GM12878 (cell line): ENCODE measurements at regions not wholly inside any gene's neighbourhood (a gene's known extent, or its start where the extent isn't known, plus 50 kb on each side); places are given as distances from the start of the nearest gene placed in this dataset.

ENCODE experiments used
- ATAC-seq: fragments of 200-7000 bp; cut with Tn5 transposase; 3 replicates; pipeline ENCODE4 v1.9.1; 2020; ENCODE audit warnings: mild to moderate bottlenecking, moderate library complexity
- BruUV-seq: library from RNA; stranded (reverse); fragments of 400-500 nt; replicated peaks from 2 replicates; lab custom pipeline; 2021; lab: Mats Ljungman, UMichigan
- CTCF ChIA-PET: fragments of 300-600 bp; sonication (Branson Sonifier 250); formaldehyde crosslinking; extraction: SDS; loops from one replicate; lab custom pipeline; 2021; ENCODE audit warnings: inconsistent platforms; lab: Yijun Ruan, JAX
- POLR2A ChIA-PET: fragments of 350-600 bp; formaldehyde crosslinking; extraction: SDS; loops from one replicate; lab custom pipeline; 2021; ENCODE audit warnings: inconsistent platforms; lab: Charles Lee
- RAD21 ChIA-PET: fragments of 300-600 bp; sonication (Branson Sonifier 250); formaldehyde crosslinking; loops from one replicate; lab custom pipeline; 2023; ENCODE audit warnings: antibody characterized with exemption; ENCODE audit not compliant: unreplicated experiment; lab: Charles Lee
- SMC1A ChIA-PET: fragments of 300-600 bp; sonication (Branson Sonifier 250); formaldehyde crosslinking; loops from one replicate; lab custom pipeline; 2023; ENCODE audit not compliant: unreplicated experiment, uncharacterized antibody; lab: Charles Lee
- DNase-seq: peaks from one replicate; pipeline ENCODE4 v3.0.0-alpha.2; 2011; ENCODE audit warnings: low read depth, low spot score
- FAIRE-seq: peaks from 3 replicates; lab custom pipeline; 2011; peaks lifted over from hg19 to GRCh38; lab: Jason Lieb, UNC
- H2AFZ ChIP-seq: 2 replicates; pipeline ENCODE4 v1.6.0; 2011; ENCODE audit warnings: low read depth, low read length, control low read depth; ENCODE audit not compliant: control insufficient read depth
- H3K27ac ChIP-seq: 2 replicates; pipeline ENCODE4 v1.5.1; 2011; ENCODE audit warnings: control low read depth; ENCODE audit not compliant: control insufficient read depth, insufficient read depth
- H3K27me3 ChIP-seq, 2 experiments: replicated peaks in 1 of 2; 2 replicates each; pipeline versions ENCODE4 v1.6.0 to v1.6.1; 2011; ENCODE audit warnings: low read length in 1 of 2; ENCODE audit not compliant: control insufficient read depth in 2 of 2, insufficient read depth in 2 of 2
- H3K36me3 ChIP-seq, 2 experiments: 2 replicates each; pipeline ENCODE4 v1.5.1; 2011; ENCODE audit warnings: low read length in 1 of 2; ENCODE audit not compliant: control insufficient read depth in 2 of 2, insufficient read depth in 2 of 2
- H3K4me1 ChIP-seq: 2 replicates; pipeline ENCODE4 v1.6.1; 2011; ENCODE audit warnings: mild to moderate bottlenecking, low read length, moderate library complexity, mixed read lengths; ENCODE audit not compliant: control insufficient read depth, insufficient read depth
- H3K4me2 ChIP-seq: 2 replicates; pipeline ENCODE4 v1.6.0; 2011; ENCODE audit warnings: control low read depth; ENCODE audit not compliant: control insufficient read depth, insufficient read depth
- H3K4me3 ChIP-seq: fragments of 200-600 bp; sonication (generic); 2 replicates; pipeline ENCODE4 v1.5.1; 2016
- H3K79me2 ChIP-seq: 2 replicates; pipeline ENCODE4 v1.6.0; 2011; ENCODE audit warnings: low read length; ENCODE audit not compliant: control insufficient read depth, insufficient read depth
- H3K9ac ChIP-seq: 2 replicates; pipeline ENCODE4 v1.8.0; 2011; ENCODE audit warnings: low read length, control low read depth, mixed read lengths; ENCODE audit not compliant: control insufficient read depth, insufficient read depth
- H3K9me3 ChIP-seq: replicated peaks from 3 replicates; pipeline ENCODE4 v1.5.1; 2011; ENCODE audit warnings: mild to moderate bottlenecking, low read length; ENCODE audit not compliant: control insufficient read depth, insufficient read depth
- H4K20me1 ChIP-seq: 2 replicates; pipeline ENCODE4 v1.6.0; 2011; ENCODE audit not compliant: control insufficient read depth, insufficient read depth
- RAD21 ChIP-seq: IDR thresholded peaks from 2 replicates; pipeline ENCODE4 v1.6.1; 2011; ENCODE audit warnings: mild to moderate bottlenecking, low read depth, low read length, moderate library complexity; ENCODE audit not compliant: insufficient read depth
- STAT1 ChIP-seq: fragments of 450-650 bp; conservative IDR thresholded peaks from 2 replicates; pipeline ENCODE4 v1.6.1; 2014; ENCODE audit warnings: antibody characterized with exemption, mild to moderate bottlenecking
- WGBS: methylation state at CpG from one replicate; pipeline ENCODE4 v1.1.6; 2016; ENCODE audit warnings: low lambda C conversion rate; ENCODE audit not compliant: insufficient replicate concordance, insufficient coverage; ENCODE audit errors: missing lambda C conversion rate; 5-methylcytosine and 5-hydroxymethylcytosine counted together
- in situ Hi-C: fragments of 300-500 bp; cut with MboI; formaldehyde crosslinking; loops from 9 replicates; pipeline ENCODE4 v1.14.3; 2018; ENCODE audit warnings: mixed read lengths
- intact Hi-C: fragments of 100-400 bp; cut with micrococcal nuclease; formaldehyde crosslinking; loops from one replicate; pipeline ENCODE4 v1.14.2; 2022; ENCODE audit not compliant: unreplicated experiment
- TF ChIP-seq, protein P1 (sequence below): fragments of 450-650 bp; formaldehyde crosslinking; IDR thresholded peaks from 2 replicates; pipeline ENCODE4 v1.4.0; 2022; ENCODE audit warnings: mild to moderate bottlenecking, moderate library complexity
- TF ChIP-seq, protein P2 (sequence below): fragments of 450-650 bp; conservative IDR thresholded peaks from 2 replicates; pipeline ENCODE4 v1.6.1; 2017; ENCODE audit warnings: mild to moderate bottlenecking, moderate library complexity

DNA sequence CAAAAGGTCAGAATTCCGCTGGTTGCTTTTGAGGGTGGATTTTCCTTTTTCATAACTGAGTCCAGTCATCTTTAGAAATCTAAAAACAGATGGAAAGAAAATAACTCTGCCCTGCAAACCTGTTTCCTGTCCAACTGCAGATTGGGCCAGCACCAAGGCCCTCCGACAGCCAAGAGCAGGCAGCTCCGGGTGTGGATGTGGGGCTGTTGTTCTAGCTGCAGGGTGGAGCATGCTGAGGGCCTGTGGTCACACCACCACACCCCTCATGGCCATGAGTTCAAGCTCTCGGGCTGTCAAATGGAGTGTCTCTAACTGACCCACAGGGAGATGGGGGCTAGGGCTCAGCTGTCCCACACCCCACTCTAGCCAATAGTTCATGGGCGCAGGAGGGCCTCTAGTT, 69.3 kb upstream of the BZW1 start:
- Histone ChIP-seq H3K27ac (no peak overlapping the region), H3K4me3 (no peak overlapping the region), H3K4me2 (no peak overlapping the region), H3K4me1 (no peaks in the 10 kb centered on the region), H3K9me3 (no peaks in the 10 kb centered on the region), H3K9ac (no peak overlapping the region), H3K27me3 (no peaks in the 10 kb centered on the region; a peak in 2 of 4 replicates), H4K20me1 (no peaks in the 10 kb centered on the region), H3K36me3 (no peaks in the 10 kb centered on the region), H2AFZ (no peak overlapping the region), H3K79me2 (no peaks in the 10 kb centered on the region)
- BruUV-seq = no TSS peak
- FAIRE-seq (no peak), DNase-seq (no peak), ATAC-seq (no peak)
- TF ChIP-seq, protein P1, sequence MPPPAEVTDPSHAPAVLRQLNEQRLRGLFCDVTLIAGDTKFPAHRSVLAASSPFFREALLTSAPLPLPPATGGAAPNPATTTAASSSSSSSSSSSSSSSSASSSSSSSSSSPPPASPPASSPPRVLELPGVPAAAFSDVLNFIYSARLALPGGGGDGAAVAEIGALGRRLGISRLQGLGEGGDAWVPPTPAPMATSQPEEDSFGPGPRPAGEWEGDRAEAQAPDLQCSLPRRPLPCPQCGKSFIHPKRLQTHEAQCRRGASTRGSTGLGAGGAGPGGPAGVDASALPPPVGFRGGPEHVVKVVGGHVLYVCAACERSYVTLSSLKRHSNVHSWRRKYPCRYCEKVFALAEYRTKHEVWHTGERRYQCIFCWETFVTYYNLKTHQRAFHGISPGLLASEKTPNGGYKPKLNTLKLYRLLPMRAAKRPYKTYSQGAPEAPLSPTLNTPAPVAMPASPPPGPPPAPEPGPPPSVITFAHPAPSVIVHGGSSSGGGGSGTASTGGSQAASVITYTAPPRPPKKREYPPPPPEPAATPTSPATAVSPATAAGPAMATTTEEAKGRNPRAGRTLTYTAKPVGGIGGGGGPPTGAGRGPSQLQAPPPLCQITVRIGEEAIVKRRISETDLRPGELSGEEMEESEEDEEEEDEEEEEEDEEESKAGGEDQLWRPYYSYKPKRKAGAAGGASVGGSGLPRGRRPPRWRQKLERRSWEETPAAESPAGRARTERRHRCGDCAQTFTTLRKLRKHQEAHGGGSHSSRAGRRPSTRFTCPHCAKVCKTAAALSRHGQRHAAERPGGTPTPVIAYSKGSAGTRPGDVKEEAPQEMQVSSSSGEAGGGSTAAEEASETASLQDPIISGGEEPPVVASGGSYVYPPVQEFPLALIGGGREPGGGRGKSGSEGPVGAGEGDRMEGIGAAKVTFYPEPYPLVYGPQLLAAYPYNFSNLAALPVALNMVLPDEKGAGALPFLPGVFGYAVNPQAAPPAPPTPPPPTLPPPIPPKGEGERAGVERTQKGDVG (CRISPR knock-in tag) = no peak
- TF ChIP-seq RAD21 = no peak
- TF ChIP-seq STAT1 = no peak
- TF ChIP-seq, protein P2, sequence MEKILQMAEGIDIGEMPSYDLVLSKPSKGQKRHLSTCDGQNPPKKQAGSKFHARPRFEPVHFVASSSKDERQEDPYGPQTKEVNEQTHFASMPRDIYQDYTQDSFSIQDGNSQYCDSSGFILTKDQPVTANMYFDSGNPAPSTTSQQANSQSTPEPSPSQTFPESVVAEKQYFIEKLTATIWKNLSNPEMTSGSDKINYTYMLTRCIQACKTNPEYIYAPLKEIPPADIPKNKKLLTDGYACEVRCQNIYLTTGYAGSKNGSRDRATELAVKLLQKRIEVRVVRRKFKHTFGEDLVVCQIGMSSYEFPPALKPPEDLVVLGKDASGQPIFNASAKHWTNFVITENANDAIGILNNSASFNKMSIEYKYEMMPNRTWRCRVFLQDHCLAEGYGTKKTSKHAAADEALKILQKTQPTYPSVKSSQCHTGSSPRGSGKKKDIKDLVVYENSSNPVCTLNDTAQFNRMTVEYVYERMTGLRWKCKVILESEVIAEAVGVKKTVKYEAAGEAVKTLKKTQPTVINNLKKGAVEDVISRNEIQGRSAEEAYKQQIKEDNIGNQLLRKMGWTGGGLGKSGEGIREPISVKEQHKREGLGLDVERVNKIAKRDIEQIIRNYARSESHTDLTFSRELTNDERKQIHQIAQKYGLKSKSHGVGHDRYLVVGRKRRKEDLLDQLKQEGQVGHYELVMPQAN = no peak
- 32% methylated on average over 5 of the region's 5 CpGs for WGBS
- in situ Hi-C loops = no loop called here
- intact Hi-C loops = no loop called here
- ChIA-PET RAD21 (no interaction called here), CTCF (interaction anchor here (0.6 kb wide), 1 partner anchor 48 kb away, joined by 3 read pairs; no protein-coding TSS in a partner anchor), SMC1A (interaction anchor here (1.2 kb wide), 1 partner anchor 19 kb away, joined by 3 read pairs; no protein-coding TSS in a partner anchor), POLR2A (no interaction called here)
